EL (cell line): ENCODE measurements at regions not wholly inside any gene's neighbourhood (a gene's known extent, or its start where the extent isn't known, plus 50 kb on each side); places are given as distances from the start of the nearest gene placed in this dataset.
A peak's percentile ranks its signal among the peaks of the same experiment; 100 is the strongest.
"Not testable (repeated sequence)": the region's sequence is repeated elsewhere in the genome, so short reads cannot be mapped to it uniquely, and the experiment has no call there.

ENCODE experiments used
- DNase-seq: peaks from one replicate; pipeline ENCODE4 v3.0.0-alpha.2; 2016

DNA sequence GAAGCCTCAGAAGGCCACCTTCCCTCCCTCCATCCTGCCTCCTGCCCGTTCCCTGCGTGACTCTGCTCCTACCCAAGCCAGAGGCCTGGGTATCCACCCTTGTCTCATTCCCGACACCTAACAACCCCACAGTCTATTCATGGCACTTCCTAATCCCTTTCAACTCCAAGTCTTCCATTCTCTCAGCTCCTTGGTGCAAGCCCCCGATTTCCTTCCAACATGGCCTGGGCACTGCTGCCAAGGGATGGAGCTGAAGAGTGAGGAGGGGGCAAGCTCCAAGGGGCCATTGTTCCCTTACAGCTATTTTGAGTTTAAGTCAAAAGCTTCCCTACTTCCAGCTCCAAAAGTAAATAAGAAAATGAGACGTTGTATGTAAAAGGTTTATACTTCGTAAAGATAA, 84.8 kb upstream of the ASB18 start:
- no peak for DNase-seq

DNA sequence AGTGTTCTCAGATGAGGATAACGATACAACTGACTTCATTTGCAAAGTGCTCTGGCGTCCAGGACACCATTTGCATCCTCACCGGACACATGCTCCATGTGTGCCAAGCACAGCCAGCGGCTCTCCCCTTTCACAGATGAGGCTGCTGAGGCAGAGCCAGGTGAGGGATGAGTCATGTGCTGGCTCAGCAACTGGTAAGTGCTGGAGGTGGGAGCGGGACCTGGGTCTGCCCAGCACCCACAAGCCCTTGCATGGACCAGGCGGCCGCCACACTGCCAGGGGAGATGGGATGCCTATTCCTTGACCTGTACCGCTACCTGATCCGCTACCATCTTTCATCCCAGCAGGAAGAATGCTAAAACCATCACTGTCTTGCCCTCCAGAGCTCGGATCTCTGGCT, 86.2 kb upstream of the ASB18 start:
- DNase-seq, result no peak

DNA sequence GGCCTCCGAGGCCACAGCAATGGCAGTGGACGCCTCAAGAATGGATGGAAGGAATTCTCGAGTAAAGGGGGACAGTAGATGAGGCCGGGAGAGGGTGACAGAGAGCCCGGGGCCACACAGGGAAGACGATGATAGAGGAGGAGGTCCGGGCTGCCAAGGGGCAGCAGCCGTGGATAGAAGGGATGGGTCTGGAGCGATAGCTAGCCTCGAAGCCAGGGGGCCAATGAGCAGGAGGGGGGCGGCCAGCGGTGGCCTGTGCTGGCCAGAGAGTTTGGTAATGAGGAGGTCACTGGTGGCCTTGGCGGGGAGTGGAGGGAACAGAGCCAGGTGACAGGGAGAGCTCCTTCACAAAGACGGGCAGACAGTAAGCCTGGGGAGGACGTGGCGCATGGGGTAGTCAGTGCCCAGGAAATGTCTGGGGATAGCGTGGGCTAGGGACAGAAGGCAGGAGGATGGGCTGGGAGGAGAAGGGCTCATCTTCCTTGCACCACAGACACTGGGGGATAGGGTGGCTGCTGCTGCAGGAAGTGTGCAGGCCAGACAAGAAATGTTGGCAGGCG, 87.8 kb upstream of the ASB18 start:
- DNase-seq, result no peak

DNA sequence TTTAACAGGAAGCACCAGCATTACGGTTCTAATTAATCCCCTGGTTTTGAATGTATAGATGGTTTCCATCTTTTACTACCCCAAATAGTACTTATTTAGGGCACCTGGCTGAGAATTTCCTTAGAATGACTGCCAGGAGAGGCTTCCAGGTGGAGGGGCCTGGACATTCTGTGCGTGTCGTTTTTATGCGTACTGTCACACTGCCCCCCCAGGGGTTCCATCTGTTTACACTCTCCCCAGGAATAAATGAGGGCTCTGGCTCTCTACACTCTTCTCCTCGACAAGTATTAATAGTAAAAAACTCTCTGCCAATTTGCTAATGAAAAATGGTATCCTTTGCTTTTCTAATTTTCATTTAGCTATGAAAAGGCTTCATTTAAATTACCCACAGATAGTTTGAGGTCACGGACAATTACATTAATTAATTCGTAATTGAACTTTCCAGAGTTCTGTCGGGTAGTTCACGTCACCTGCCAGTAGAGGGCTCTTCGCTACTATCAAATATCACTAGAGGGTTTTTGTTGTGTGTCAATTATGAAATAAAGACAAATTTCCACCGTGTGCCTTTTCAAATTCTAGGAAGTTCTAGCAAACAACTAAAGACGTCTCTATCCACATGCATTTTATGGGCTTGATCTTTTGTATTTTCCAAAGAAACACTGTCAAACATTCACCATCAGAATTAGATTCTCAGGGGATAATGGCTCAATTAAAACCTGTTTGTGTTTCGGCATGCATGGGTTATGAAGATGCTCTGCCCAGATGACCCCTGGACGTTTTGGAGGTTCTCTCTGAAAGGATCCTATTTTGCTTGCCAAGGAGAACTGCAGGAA, 88.8 kb upstream of the ASB18 start:
- peak; percentile 14 for DNase-seq

DNA sequence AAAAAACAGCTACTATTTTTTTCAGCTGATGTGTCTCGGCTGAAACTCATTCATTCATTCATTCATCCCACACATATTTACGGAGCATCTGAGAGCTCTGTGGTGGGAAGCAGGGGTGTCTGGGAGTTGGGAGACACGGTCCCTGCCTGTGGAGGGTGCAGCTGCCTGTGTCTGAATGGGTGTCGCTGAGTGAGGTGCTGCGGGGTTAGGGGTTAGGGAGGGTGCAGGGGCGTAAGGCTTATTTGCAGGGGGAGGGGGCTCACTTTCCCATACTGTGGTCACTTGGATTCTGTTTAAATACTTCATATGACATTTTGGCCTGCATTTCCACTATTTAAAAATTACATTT, 89.4 kb upstream of the ASB18 start:
- DNase-seq, result no peak

DNA sequence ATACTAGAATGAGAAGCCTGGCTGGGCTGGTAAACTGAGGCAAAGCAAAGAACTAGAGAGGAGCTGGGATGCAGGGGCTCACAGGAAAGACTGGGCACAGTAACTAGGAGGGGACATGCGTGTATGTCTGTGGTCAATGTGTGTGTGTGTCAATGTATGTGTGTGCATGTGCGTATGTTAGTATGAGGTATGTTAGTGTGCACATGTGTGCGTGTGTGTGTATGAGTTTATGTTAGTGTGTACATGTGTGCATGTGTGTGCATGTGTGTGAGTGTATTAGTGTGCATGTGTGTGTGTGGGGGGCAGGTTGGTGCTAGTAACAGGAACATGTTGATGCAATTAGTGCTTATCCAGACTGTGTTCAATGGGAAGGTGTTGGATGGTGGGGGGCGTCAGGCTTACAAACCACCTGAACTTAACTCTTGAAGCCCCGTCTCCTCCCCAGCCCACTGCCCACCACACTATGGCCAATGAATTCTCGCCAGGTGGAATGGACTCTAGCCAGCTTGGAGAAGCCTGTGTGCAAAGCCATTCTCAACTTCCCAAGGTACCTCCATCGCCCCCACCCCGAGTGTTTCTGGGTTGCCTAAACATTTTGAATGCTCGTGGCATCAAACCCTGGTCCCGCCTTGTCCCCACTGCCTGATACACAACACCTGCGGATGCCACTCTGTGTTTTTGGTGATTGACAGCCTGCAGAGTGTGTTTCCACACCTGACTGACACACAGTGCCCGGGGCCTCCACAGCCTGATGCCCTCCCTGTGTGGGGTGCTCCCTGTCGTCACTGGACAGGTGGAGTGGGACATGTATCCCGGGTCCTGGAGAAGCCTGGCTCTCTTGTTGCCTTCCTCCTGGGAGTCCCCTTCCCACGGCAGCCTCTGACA, 90.1 kb upstream of the ASB18 start:
- no peak for DNase-seq

DNA sequence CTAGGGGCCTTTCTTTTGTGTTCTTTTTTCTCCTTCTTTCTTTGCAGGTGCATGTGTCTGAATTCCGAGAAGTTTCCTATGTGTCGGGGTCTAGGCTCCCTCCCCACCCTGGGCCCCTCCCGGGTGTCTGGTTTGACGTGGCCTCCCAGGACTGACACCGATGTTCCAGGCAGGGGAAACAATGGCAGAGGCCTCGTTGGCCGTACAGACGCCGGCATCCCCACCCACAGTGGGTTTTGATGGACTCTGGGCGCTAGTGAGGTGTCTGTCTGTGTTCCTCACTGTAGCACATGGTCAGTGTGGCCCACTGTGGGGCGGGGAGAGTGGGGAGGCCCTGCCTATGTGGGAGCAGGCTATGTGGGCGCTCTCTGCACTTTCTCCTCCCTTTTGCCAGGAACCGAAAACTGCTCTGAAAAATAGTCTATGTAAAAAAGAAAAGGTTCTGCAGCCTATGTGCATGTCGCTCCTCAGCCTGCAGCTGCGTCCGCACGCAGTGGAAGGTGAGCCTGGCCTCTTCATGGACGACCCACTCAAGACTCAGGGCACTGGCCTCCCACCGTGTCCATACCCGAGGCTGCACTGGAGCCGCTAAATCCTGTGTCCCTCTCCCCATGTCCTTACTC, 90.9 kb upstream of the ASB18 start:
- no peak for DNase-seq

DNA sequence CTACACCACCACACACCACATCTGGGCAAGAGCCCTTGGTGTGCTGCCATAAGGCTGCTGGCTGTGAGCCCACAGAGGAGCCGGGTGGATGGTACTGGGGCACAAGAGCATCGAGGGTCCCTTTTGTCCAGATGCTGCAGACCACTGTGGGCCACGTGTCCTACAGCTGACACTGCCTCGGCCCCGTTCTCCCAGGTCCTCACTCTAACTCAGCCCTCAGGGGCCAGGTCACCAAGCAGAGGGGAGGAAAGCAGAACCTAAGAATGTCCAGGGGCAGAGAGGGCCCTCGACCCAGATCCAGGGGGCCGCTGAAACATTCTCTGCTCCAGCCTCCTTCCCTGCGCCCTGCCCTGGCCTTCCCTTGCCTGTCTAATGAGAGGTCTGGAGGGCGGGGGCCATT, 91.7 kb upstream of the ASB18 start:
- DNase-seq, result no peak

DNA sequence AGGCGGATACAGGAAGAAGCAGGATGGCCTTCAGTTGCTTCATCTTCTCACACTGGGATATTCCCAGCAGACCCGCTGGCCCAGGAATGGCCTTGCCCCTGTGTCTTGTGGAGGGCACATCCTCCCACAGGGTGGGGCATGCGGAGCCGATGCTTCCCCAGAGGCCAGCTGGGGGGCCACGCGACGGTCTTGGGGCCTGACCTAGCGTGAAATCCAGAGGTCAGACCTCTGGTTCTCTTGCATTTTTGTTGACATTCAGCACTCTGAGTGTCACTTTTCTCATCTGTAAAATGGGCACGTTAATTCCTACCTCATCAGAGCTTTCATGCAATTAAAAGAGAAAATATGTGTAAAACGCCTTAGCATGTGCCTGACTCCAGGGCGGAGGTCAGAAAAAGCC, 92.1 kb upstream of the ASB18 start:
- not testable (repeated sequence) for DNase-seq

DNA sequence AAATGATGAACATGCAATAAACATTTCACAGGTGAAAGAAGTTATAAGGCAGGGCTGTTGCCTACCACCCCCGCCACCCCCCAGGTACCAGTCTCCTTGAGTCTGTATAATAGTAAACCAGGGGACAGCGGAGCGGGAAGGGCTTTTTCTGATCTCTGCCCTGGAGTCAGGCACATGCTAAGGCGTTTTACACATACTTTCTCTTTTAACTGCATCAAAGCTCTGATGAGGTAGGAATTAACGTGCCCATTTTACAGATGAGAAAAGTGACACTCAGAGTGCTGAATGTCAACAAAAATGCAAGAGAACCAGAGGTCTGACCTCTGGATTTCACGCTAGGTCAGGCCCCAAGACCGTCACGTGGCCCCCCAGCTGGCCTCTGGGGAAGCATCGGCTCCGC, 94.3 kb upstream of the ASB18 start:
- not testable (repeated sequence) for DNase-seq

DNA sequence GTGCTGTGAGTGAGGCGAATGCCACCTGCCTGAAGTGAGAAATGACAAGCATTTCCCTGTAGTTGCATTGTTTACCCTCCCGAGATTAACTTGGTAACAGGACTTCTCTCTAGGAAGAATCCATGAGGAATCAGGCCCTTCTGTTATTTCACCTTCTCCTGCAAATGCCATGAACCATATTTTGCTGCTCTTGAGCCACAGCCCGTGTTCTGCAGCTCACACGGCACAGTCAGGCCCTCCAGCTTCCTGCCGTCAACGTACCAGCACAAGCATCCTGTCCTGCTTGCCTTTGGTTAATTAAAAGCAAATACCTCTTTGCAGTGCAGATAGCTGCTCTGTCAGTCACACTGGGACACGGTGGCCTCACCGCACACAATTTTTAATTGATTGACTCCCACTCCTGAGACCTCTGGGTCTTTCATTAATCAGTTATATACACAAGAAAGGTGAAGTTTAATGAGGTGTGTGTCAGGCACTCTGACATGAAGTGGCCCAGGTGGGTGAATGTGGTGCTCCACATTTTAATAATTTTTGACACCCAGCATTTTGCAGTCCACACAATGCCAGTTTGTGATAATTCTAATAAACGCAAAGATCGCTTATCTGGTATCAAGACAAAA, 95.3 kb upstream of the ASB18 start:
- DNase-seq, result no peak

DNA sequence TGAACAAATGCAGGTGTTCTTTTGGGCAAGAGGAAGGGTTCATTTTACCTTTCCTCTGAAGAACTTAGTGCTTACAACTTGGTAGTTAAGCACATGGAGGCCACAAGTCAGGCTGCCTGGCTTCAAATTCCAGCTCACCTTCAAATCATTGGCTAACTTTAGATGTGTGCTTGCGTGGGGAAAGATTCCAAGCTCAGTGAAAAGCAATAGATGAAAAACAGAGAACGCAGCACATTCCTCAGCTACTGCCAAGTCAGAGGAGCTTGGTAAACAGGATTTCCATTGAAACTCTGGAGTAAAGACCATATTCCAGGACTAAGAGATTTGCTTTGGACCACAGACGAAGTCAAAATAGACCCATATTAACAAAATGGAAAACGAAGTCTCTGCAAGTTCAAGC, 96.3 kb upstream of the ASB18 start:
- no peak for DNase-seq

DNA sequence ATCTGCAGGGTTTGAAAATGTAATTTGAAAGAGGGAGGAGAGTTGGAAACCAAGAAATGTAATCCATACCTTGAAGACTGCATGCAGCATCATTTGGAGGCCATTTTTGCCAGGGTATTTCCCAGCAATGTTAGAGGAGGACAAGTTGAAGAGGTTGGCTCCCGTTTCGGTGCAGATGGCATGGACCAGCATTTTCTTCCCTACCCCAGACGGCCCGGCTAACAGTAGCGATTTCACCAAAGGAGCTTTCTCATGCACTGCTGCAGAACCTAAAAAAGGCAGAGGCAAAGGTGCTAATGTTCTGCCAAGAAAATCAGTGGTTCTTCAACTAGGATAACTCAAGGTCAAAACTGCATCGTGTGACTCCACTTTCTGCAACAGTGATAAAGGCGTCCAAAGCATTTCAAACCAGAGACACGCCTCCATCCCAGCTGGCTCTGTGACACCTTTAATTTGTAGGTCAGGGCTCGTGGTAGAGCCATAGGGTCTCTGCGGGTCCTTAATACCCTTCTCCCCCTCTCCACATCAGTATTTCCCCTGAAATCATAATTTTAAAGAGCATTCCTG, 99.6 kb upstream of the ASB18 start:
- no peak for DNase-seq

DNA sequence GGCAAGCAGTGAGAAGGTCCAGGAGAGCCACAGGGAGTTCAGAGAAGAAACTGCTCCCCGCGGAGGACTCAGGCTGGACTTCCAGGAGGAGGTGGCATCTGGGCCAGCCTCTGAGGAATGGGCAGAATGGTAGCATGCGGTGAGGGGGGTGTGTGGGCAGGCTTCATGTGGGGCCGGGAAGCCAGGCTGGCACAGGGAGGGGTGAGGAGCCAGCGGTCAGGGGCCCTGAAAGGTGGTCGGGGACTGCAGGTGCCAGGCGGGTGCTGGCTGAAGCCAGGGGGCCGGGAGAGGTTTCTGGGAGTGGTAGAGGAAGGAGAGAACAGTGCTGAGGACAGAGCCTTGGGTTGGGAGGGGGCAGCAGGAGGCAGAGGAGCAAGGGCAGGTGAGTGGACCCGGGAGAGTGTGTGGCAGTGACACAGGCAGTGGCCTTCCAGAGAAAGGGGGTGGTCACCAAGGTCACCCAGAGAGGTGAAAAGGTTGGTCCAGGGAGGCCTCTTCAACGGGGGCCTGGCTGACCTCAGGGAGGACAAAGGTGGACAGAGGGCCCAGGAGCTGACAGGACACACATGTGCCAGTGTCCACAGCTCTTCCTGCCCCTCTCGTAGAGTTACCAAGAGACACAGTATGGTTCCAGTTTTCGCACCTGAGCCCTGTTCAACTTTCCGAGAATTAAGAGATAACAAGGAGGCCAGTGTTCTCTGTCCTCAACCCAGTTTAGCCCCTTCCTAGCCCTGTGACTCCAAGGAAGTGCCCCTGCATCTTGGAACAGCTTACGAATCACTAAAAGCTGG, 101.2 kb upstream of the ASB18 start:
- no peak for DNase-seq

DNA sequence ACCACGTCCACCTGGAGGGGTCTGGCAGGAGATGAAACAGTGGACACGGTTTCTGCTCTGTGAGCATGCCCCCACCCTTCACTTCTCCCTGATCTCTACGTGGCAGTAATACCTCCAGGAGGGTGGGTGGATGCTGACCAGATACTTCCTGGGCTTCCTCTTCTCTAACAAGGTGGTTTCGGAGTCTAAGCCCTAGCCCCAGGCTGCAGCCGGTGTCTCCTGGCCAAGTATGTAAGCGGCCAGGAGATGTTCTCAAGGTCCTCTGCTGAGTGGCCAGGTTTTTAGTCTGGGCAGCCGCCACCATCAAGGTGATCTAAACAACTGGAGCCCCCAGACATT, 101.8 kb upstream of the ASB18 start:
- DNase-seq, result no peak

DNA sequence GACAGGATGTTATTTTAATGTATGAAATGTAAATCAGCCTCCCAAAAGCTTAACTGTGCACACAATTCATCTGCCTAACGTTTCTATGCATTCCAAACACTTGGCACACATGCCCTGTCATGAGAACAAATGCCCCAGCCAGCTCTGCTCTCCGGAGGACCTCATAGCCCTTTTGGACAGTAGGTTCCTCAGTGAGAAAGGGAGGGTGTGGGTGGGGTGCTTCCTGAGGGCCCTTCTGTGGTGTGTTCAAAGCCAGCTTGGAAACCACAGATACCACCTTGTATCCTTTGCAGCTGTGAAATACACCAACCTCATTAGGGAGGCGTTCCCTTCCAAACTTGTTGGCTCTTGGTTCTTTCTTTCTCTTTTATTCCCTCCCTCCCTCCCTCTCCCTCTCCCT, 102.2 kb upstream of the ASB18 start:
- DNase-seq, result no peak

DNA sequence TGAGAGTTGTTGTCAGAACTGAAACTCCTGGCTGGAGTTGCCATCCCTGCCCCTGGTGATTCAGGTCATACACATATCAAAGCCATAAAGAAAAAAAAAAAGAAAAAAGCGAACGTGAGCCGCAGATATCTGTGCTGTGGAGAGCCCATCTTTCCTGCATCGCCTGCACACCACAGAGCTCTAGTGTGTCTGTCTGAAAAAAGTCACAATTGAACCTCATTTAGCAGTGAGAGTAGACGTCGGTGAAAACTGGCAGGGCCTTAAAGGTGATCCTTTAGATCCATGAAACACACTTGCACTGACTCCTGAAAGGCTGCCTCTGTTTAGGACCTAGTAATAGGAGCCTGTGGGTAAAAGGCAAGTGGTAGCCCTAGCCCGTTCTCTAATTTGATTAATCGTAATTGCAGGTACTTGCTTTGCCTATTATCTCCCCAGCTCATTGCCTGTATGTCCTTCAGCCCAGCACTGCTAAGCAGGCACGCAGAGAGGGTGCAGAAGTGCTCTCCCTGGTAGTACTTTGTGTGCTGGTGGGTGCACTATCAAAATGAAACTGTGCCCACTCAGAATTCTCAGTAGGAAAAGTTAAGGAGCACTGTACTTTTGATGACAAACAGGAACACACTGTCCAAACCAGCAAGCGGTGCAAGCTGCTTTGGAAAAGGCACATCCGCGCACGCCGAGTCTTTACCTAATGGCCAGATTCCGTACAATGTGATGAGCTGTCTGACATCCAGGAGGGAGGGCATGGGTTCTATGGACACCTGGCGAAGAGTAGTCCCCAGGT, 103.5 kb upstream of the ASB18 start:
- DNase-seq, result no peak

DNA sequence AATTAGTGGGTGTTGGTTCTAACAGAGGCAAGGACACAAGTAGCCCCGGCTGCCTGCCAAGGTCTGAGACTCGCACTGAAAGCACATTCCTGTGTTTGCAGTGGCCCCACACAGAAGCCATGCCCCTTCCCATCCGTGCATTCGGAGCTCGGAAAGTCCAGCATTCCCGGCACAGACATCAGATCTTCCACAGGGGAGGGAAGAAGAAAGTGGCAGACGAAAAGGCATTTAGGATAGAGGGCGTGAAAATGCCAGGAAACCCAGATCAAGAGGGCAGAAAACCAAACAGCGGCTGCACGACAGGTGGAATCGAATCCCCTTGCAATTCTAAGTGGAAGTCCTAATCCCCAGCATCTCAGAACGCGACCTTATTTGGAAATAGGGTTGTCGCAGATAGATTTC, 105.5 kb upstream of the ASB18 start:
- no peak for DNase-seq

DNA sequence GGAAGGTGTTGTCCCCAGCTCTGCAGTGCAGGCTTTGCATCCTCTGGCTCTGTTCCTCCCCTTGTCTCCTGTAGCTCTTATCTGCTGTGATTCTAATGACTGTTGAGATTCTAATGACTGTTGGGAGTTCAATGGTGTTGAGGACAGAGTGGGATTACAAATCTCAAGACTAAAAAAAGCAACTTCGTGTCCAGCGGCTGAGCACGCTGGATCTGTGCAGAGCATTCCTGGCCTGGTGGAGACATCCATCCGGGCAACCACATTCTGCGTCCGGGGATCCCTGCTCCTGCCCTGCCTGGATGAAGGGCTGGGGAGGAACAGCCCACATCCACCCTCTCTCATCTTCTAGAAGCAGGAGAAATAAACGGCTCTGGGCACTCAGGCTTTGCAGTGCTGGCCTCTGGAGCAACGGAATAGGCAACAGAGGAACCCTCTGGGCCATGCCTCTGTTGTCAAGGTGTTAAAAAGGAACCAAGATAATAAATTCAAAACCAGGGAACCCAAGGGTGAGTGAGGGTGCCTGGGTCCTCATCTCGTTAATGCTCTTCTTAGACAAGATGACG, 106.7 kb upstream of the ASB18 start:
- no peak for DNase-seq

DNA sequence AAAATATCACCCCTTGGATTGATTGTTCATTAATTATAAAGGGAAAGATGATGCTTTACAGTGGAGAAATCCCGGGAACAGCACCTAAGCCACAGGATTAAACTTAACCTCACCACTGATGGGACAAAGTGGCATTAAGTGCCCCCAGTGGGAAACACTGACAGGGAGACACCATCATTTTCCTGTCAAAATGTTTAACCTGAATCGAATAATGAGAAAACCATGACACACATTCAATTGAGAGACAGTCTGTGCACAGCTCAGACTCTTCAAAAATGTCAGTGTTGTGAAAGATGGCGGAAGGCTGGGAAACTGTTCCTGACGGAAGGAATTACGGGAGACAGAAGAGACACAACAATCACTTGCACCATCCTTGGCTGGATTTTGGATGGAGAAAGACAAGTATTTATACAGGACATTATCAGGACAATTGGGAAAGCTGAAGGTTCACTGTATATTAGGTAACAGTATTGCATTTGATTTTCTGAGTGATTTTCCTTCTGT, 111.8 kb upstream of the ASB18 start:
- DNase-seq, result no peak
